H1 (cell line): ENCODE measurements at regions not wholly inside any gene's neighbourhood (a gene's known extent, or its start where the extent isn't known, plus 50 kb on each side); places are given as distances from the start of the nearest gene placed in this dataset.

Source experiments
- EP300 ChIP-seq, 2 experiments: IDR thresholded peaks; 1 replicate in 1 of 2; 2 replicates in 1 of 2; pipeline ENCODE4 v1.6.1; 2011 to 2012; ENCODE audit warnings: low read depth in 2 of 2, low read length in 2 of 2, mild to moderate bottlenecking in 2 of 2, borderline replicate concordance in 1 of 2, inconsistent platforms in 1 of 2, moderate library complexity in 1 of 2
- EZH2 ChIP-seq: fragments of 200-600 bp; sonication (generic); IDR thresholded peaks from 2 replicates; pipeline ENCODE4 v1.7.1; 2012; ENCODE audit warnings: low read depth, mild to moderate bottlenecking, moderate library complexity, low read length, inconsistent platforms; ENCODE audit not compliant: severe bottlenecking
- MAFK ChIP-seq: IDR thresholded peaks from 2 replicates; pipeline ENCODE4 v1.6.1; 2012; ENCODE audit warnings: low read depth, mild to moderate bottlenecking, improper control_type of control experiment, low read length
- NANOG ChIP-seq: IDR thresholded peaks from 2 replicates; pipeline ENCODE4 v1.6.1; 2011; ENCODE audit warnings: low read length, low read depth, mild to moderate bottlenecking, inconsistent platforms; ENCODE audit not compliant: insufficient read depth, poor library complexity, severe bottlenecking
- POU5F1 ChIP-seq: IDR thresholded peaks from 2 replicates; pipeline ENCODE4 v1.6.1; 2011; ENCODE audit warnings: low read depth, mild to moderate bottlenecking, low read length, moderate library complexity
- TAF7 ChIP-seq: optimal IDR thresholded peaks from 2 replicates; pipeline ENCODE3; 2011; ENCODE audit warnings: low read depth, mild to moderate bottlenecking, inconsistent platforms, low read length, moderate library complexity, borderline replicate concordance
- TEAD4 ChIP-seq: IDR thresholded peaks from 2 replicates; pipeline ENCODE4 v1.6.1; 2012; ENCODE audit warnings: low read depth, low read length, inconsistent platforms, mixed read lengths
- TF ChIP-seq, protein P1 (sequence below): fragments of 300-600 bp; sonication (generic); IDR thresholded peaks from 2 replicates; pipeline ENCODE4 v1.7.1; 2012; ENCODE audit warnings: low read length, moderate library complexity, mild to moderate bottlenecking, inconsistent platforms; ENCODE audit not compliant: insufficient replicate concordance

DNA sequence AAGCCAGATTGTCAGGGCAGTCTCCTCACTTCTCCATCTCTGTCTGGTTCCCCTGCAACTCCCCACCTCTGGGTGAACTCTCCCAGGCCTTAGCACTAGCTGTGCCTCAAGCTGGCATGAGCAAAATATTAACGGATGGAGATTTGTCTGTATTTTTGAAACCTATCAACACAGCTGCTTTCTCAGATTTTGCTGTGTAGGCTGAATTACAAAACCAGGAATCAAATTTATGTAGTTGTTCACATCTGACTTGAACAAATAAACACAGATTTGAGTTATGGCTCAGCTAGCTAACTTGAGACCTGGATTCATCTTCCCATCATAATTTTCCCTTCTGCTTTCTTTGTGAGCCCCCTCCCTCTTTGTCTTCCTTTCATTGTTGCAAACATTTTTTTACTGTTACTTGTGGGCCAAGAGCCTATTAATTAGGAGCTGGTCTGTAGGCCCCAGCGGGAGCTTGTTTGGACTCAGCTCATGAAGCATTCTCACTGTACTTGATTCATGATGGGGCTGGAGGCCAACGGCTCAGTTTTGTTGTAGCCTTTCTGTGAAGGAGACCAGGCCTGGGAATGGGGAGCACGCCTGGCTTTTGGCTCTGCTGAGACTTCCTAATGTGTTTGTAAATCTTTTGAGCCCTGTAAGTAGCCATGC, 164.1 kb upstream of the GATA6 start (continued):
- no peak for TF ChIP-seq EZH2
- no peak for TF ChIP-seq MAFK
- TF ChIP-seq, protein P1, sequence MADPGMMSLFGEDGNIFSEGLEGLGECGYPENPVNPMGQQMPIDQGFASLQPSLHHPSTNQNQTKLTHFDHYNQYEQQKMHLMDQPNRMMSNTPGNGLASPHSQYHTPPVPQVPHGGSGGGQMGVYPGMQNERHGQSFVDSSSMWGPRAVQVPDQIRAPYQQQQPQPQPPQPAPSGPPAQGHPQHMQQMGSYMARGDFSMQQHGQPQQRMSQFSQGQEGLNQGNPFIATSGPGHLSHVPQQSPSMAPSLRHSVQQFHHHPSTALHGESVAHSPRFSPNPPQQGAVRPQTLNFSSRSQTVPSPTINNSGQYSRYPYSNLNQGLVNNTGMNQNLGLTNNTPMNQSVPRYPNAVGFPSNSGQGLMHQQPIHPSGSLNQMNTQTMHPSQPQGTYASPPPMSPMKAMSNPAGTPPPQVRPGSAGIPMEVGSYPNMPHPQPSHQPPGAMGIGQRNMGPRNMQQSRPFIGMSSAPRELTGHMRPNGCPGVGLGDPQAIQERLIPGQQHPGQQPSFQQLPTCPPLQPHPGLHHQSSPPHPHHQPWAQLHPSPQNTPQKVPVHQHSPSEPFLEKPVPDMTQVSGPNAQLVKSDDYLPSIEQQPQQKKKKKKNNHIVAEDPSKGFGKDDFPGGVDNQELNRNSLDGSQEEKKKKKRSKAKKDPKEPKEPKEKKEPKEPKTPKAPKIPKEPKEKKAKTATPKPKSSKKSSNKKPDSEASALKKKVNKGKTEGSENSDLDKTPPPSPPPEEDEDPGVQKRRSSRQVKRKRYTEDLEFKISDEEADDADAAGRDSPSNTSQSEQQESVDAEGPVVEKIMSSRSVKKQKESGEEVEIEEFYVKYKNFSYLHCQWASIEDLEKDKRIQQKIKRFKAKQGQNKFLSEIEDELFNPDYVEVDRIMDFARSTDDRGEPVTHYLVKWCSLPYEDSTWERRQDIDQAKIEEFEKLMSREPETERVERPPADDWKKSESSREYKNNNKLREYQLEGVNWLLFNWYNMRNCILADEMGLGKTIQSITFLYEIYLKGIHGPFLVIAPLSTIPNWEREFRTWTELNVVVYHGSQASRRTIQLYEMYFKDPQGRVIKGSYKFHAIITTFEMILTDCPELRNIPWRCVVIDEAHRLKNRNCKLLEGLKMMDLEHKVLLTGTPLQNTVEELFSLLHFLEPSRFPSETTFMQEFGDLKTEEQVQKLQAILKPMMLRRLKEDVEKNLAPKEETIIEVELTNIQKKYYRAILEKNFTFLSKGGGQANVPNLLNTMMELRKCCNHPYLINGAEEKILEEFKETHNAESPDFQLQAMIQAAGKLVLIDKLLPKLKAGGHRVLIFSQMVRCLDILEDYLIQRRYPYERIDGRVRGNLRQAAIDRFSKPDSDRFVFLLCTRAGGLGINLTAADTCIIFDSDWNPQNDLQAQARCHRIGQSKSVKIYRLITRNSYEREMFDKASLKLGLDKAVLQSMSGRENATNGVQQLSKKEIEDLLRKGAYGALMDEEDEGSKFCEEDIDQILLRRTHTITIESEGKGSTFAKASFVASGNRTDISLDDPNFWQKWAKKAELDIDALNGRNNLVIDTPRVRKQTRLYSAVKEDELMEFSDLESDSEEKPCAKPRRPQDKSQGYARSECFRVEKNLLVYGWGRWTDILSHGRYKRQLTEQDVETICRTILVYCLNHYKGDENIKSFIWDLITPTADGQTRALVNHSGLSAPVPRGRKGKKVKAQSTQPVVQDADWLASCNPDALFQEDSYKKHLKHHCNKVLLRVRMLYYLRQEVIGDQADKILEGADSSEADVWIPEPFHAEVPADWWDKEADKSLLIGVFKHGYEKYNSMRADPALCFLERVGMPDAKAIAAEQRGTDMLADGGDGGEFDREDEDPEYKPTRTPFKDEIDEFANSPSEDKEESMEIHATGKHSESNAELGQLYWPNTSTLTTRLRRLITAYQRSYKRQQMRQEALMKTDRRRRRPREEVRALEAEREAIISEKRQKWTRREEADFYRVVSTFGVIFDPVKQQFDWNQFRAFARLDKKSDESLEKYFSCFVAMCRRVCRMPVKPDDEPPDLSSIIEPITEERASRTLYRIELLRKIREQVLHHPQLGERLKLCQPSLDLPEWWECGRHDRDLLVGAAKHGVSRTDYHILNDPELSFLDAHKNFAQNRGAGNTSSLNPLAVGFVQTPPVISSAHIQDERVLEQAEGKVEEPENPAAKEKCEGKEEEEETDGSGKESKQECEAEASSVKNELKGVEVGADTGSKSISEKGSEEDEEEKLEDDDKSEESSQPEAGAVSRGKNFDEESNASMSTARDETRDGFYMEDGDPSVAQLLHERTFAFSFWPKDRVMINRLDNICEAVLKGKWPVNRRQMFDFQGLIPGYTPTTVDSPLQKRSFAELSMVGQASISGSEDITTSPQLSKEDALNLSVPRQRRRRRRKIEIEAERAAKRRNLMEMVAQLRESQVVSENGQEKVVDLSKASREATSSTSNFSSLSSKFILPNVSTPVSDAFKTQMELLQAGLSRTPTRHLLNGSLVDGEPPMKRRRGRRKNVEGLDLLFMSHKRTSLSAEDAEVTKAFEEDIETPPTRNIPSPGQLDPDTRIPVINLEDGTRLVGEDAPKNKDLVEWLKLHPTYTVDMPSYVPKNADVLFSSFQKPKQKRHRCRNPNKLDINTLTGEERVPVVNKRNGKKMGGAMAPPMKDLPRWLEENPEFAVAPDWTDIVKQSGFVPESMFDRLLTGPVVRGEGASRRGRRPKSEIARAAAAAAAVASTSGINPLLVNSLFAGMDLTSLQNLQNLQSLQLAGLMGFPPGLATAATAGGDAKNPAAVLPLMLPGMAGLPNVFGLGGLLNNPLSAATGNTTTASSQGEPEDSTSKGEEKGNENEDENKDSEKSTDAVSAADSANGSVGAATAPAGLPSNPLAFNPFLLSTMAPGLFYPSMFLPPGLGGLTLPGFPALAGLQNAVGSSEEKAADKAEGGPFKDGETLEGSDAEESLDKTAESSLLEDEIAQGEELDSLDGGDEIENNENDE: no peak
- TF ChIP-seq EP300 (IDR thresholded peaks at IDR 0.05; ENCODE audit: borderline replicate concordance in 1 of 2, low read depth in 2 of 2, low read length in 2 of 2): no peak
- no peak for TF ChIP-seq POU5F1
- TF ChIP-seq NANOG: no peak
- no peak for TF ChIP-seq TEAD4
- TF ChIP-seq TAF7: no peak
